GM12872 (cell line): ENCODE measurements at regions not wholly inside any gene's neighbourhood (a gene's known extent, or its start where the extent isn't known, plus 50 kb on each side); places are given as distances from the start of the nearest gene placed in this dataset.

Experiments used
- CTCF ChIP-seq: IDR thresholded peaks from 3 replicates; pipeline ENCODE4 v1.5.1; 2011; ENCODE audit warnings: low read depth, mild to moderate bottlenecking, low read length, moderate library complexity; ENCODE audit not compliant: insufficient read depth

GRCh38 chr14:87030197-87030596, 962.8 kb downstream of the GALC start:
- no peak for TF ChIP-seq CTCF

- TF ChIP-seq CTCF = no peak
These were observed 974.7 kb downstream of the GALC start for GRCh38 chr14:87018294-87018693.

GRCh38 chr14:87017335-87017734, 975.6 kb downstream of the GALC start:
- TF ChIP-seq CTCF = no peak

GRCh38 chr14:87014856-87015255, 978.1 kb downstream of the GALC start:
- TF ChIP-seq CTCF = no peak

GRCh38 chr14:87013583-87013982, 979.4 kb downstream of the GALC start:
- no peak for TF ChIP-seq CTCF

GRCh38 chr14:87008965-87009364, 984.0 kb downstream of the GALC start:
- TF ChIP-seq CTCF = no peak

- no peak for TF ChIP-seq CTCF
These were observed 987.7 kb downstream of the GALC start for GRCh38 chr14:87005280-87005679.

GRCh38 chr14:87002776-87003175, 990.2 kb downstream of the GALC start:
- TF ChIP-seq CTCF = no peak
